Chondrocyte (in vitro differentiated cells): ENCODE measurements at regions not wholly inside any gene's neighbourhood (a gene's known extent, or its start where the extent isn't known, plus 50 kb on each side); places are given as distances from the start of the nearest gene placed in this dataset.

Experiments
- DNase-seq: peaks from one replicate; pipeline ENCODE4 v3.0.0; 2021; ENCODE audit warnings: mixed read lengths, low spot score
- H3K27ac Mint-ChIP-seq: one replicate; pipeline ENCODE4 v1.8.0; 2021; ENCODE audit warnings: mild to moderate bottlenecking, moderate library complexity, mixed read lengths; ENCODE audit not compliant: unreplicated experiment
- H3K27me3 Mint-ChIP-seq: 2 replicates; pipeline ENCODE4 v1.8.0; 2021; ENCODE audit warnings: low read depth, mixed read lengths
- H3K36me3 Mint-ChIP-seq: 2 replicates; pipeline ENCODE4 v1.8.0; 2021; ENCODE audit warnings: low read depth, mixed read lengths
- H3K4me1 Mint-ChIP-seq: 2 replicates; pipeline ENCODE4 v1.8.0; 2021; ENCODE audit warnings: low read depth, mild to moderate bottlenecking, mixed read lengths
- H3K4me3 Mint-ChIP-seq: one replicate; pipeline ENCODE4 v1.8.0; 2021; ENCODE audit warnings: mild to moderate bottlenecking, moderate library complexity, mixed read lengths; ENCODE audit not compliant: unreplicated experiment
- H3K9me3 Mint-ChIP-seq: 2 replicates; pipeline ENCODE4 v1.8.0; 2021; ENCODE audit warnings: low read depth, mixed read lengths
- CTCF ChIP-seq: fragments of 200-600 bp; sonication (generic); IDR thresholded peaks from 2 replicates; pipeline ENCODE4 v1.5.0; 2021; ENCODE audit warnings: antibody characterized with exemption, mild to moderate bottlenecking, moderate library complexity

GRCh38 chr1:200296091-200296661, 113.7 kb downstream of the ZNF281 start:
- peaks cover 13% of the 10 kb centered on the region for H3K4me1 Mint-ChIP-seq
- no peaks in the 10 kb centered on the region for H3K9me3 Mint-ChIP-seq
- H3K27me3 Mint-ChIP-seq: peaks cover 9% of the 10 kb centered on the region
- no peak for TF ChIP-seq CTCF
- H3K36me3 Mint-ChIP-seq: peaks cover 2% of the 10 kb centered on the region
- no peak for DNase-seq
- H3K4me3 Mint-ChIP-seq: no peak overlapping the region
- peak overlapping the region; percentile 55 for H3K27ac Mint-ChIP-seq

- Mint-ChIP-seq H3K36me3 (no peaks in the 10 kb centered on the region), H3K4me1 (peaks cover 13% of the 10 kb centered on the region), H3K27ac (no peak overlapping the region), H3K9me3 (no peaks in the 10 kb centered on the region), H3K27me3 (no peaks in the 10 kb centered on the region), H3K4me3 (no peak overlapping the region)
- DNase-seq: no peak
- TF ChIP-seq CTCF: no peak
These were observed 115.6 kb downstream of the ZNF281 start for GRCh38 chr1:200294241-200294640.

- Mint-ChIP-seq H3K4me3 (no peak overlapping the region), H3K27me3 (no peaks in the 10 kb centered on the region), H3K9me3 (no peaks in the 10 kb centered on the region), H3K27ac (no peak overlapping the region), H3K4me1 (peaks cover 13% of the 10 kb centered on the region), H3K36me3 (no peaks in the 10 kb centered on the region)
- DNase-seq: no peak
- no peak for TF ChIP-seq CTCF
These were observed 117.1 kb downstream of the ZNF281 start for GRCh38 chr1:200292699-200293098.

- Mint-ChIP-seq H3K27me3 (no peaks in the 10 kb centered on the region), H3K4me1 (peaks cover 9% of the 10 kb centered on the region), H3K27ac (no peak overlapping the region), H3K36me3 (no peaks in the 10 kb centered on the region), H3K4me3 (no peak overlapping the region), H3K9me3 (no peaks in the 10 kb centered on the region)
- TF ChIP-seq CTCF: no peak
- no peak for DNase-seq
These were observed 118.7 kb downstream of the ZNF281 start for GRCh38 chr1:200291106-200291505.

GRCh38 chr1:200290010-200290685, 119.7 kb downstream of the ZNF281 start:
- DNase-seq: no peak
- Mint-ChIP-seq H3K4me3 (no peak overlapping the region), H3K36me3 (no peaks in the 10 kb centered on the region), H3K4me1 (peaks cover 6% of the 10 kb centered on the region), H3K27me3 (no peaks in the 10 kb centered on the region), H3K27ac (no peak overlapping the region), H3K9me3 (no peaks in the 10 kb centered on the region)
- no peak for TF ChIP-seq CTCF
